Nephron progenitor cell (in vitro differentiated cells): ENCODE measurements at regions not wholly inside any gene's neighbourhood (a gene's known extent, or its start where the extent isn't known, plus 50 kb on each side); places are given as distances from the start of the nearest gene placed in this dataset.

Source experiments
- DNase-seq: peaks from one replicate; pipeline ENCODE4 v3.0.0; 2021
- H3K27ac Mint-ChIP-seq: 2 replicates; pipeline ENCODE4 v1.8.0; 2021; ENCODE audit warnings: mild to moderate bottlenecking, moderate library complexity, mixed read lengths
- H3K27me3 Mint-ChIP-seq: 2 replicates; pipeline ENCODE4 v1.8.0; 2021; ENCODE audit warnings: mild to moderate bottlenecking, low read depth, mixed read lengths; ENCODE audit not compliant: poor library complexity
- H3K36me3 Mint-ChIP-seq: 2 replicates; pipeline ENCODE4 v1.8.0; 2021; ENCODE audit warnings: low read depth, mixed read lengths
- H3K4me1 Mint-ChIP-seq: 2 replicates; pipeline ENCODE4 v1.8.0; 2021; ENCODE audit warnings: mixed read lengths
- H3K4me3 Mint-ChIP-seq: 2 replicates; pipeline ENCODE4 v1.8.0; 2021; ENCODE audit warnings: mild to moderate bottlenecking, moderate library complexity, mixed read lengths
- H3K9me3 Mint-ChIP-seq: 2 replicates; pipeline ENCODE4 v1.8.0; 2021; ENCODE audit warnings: mild to moderate bottlenecking, moderate library complexity, mixed read lengths
- CTCF ChIP-seq: fragments of 200-600 bp; sonication (generic); IDR thresholded peaks from 2 replicates; pipeline ENCODE4 v1.5.0; 2021; ENCODE audit warnings: antibody characterized with exemption

GRCh38 chr9:118918180-118918579 is 451.1 kb downstream of the BRINP1 start:
- H3K36me3 Mint-ChIP-seq: no peaks in the 10 kb centered on the region
- H3K4me1 Mint-ChIP-seq: no peaks in the 10 kb centered on the region
- H3K27ac Mint-ChIP-seq: no peak overlapping the region
- no peak overlapping the region for H3K4me3 Mint-ChIP-seq
- peaks cover 22% of the 10 kb centered on the region for H3K27me3 Mint-ChIP-seq
- peaks cover 8% of the 10 kb centered on the region for H3K9me3 Mint-ChIP-seq
- TF ChIP-seq CTCF: no peak
- no peak for DNase-seq

- Mint-ChIP-seq H3K9me3 (peaks cover 4% of the 10 kb centered on the region), H3K4me3 (no peak overlapping the region), H3K4me1 (no peaks in the 10 kb centered on the region), H3K27me3 (peaks cover 37% of the 10 kb centered on the region), H3K27ac (peak overlapping the region; percentile 0), H3K36me3 (no peaks in the 10 kb centered on the region)
- no peak for DNase-seq
- TF ChIP-seq CTCF: no peak
These were observed 440.5 kb downstream of the BRINP1 start for GRCh38 chr9:118928722-118929121.

- Mint-ChIP-seq H3K4me1 (no peaks in the 10 kb centered on the region), H3K27me3 (peaks cover 40% of the 10 kb centered on the region), H3K4me3 (no peak overlapping the region), H3K9me3 (no peaks in the 10 kb centered on the region), H3K36me3 (no peaks in the 10 kb centered on the region), H3K27ac (no peak overlapping the region)
- TF ChIP-seq CTCF: no peak
- DNase-seq: no peak
These were observed 439.9 kb downstream of the BRINP1 start for GRCh38 chr9:118929287-118929686.

- Mint-ChIP-seq H3K36me3 (no peaks in the 10 kb centered on the region), H3K27me3 (peaks cover 46% of the 10 kb centered on the region), H3K27ac (no peak overlapping the region), H3K4me1 (no peaks in the 10 kb centered on the region), H3K9me3 (no peaks in the 10 kb centered on the region), H3K4me3 (no peak overlapping the region)
- no peak for DNase-seq
- no peak for TF ChIP-seq CTCF
These were observed 437.3 kb downstream of the BRINP1 start for GRCh38 chr9:118931941-118932340.

- no peak for TF ChIP-seq CTCF
- Mint-ChIP-seq H3K27me3 (peaks cover 26% of the 10 kb centered on the region), H3K36me3 (no peaks in the 10 kb centered on the region), H3K4me1 (no peaks in the 10 kb centered on the region), H3K4me3 (no peak overlapping the region), H3K27ac (no peak overlapping the region), H3K9me3 (no peaks in the 10 kb centered on the region)
- no peak for DNase-seq
These were observed 430.7 kb downstream of the BRINP1 start for GRCh38 chr9:118938581-118938980.

GRCh38 chr9:118940473-118940872 is 428.8 kb downstream of the BRINP1 start:
- H3K36me3 Mint-ChIP-seq: no peaks in the 10 kb centered on the region
- no peak for DNase-seq
- H3K4me3 Mint-ChIP-seq: no peak overlapping the region
- no peaks in the 10 kb centered on the region for H3K4me1 Mint-ChIP-seq
- no peak overlapping the region for H3K27ac Mint-ChIP-seq
- no peaks in the 10 kb centered on the region for H3K9me3 Mint-ChIP-seq
- TF ChIP-seq CTCF: no peak
- H3K27me3 Mint-ChIP-seq: peaks cover 22% of the 10 kb centered on the region
